ENCODE measurements at regions not wholly inside any gene's neighbourhood (a gene's known extent, or its start where the extent isn't known, plus 50 kb on each side); places are given as distances from the start of the nearest gene placed in this dataset.

DNA sequence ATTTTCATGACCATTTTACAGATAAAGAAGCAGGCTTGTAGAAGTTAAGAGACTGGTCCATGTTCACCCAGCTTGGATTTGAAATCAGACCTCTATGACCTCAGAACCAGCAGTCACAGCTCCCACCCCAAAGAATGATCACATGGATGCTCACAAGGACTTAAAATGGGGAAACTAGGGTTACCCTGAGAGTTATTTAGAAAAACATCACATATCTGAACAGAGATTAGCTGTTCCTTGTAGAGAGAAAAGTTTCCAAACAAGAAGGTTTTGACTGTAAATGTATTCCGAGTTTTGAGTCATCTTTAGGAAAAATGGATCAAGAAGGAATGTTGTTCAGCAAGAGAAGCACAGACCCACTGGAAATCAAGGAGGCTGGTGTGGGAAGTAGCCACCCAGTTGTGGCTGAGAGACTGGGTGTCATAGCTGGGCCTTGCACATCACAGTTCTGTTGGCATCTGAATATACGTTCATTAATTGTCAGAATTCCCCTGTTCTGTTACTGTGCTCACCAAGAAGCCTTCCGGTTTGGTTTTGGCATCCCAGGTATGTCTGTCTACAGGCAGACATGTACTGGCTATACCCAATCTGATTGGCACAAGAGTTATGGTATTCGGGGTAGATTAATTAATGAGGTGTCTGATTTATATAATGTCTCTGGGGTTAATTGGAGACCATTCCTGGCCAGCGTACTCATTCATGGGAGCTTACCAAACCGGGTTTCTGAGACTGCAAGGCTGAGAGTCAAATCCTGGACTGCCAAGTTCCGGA lies 371.8 kb upstream of the SLC14A2 start:
- TF ChIP-seq, protein P1, sequence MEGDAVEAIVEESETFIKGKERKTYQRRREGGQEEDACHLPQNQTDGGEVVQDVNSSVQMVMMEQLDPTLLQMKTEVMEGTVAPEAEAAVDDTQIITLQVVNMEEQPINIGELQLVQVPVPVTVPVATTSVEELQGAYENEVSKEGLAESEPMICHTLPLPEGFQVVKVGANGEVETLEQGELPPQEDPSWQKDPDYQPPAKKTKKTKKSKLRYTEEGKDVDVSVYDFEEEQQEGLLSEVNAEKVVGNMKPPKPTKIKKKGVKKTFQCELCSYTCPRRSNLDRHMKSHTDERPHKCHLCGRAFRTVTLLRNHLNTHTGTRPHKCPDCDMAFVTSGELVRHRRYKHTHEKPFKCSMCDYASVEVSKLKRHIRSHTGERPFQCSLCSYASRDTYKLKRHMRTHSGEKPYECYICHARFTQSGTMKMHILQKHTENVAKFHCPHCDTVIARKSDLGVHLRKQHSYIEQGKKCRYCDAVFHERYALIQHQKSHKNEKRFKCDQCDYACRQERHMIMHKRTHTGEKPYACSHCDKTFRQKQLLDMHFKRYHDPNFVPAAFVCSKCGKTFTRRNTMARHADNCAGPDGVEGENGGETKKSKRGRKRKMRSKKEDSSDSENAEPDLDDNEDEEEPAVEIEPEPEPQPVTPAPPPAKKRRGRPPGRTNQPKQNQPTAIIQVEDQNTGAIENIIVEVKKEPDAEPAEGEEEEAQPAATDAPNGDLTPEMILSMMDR (conservative IDR thresholded peaks at IDR 0.05; ENCODE audit: low read depth, low read length) = no peak
- TF ChIP-seq EZH2 (IDR thresholded peaks at IDR 0.05; ENCODE audit: borderline replicate concordance, low read depth, low read length, poor library complexity, severe bottlenecking) = no peak

Measured in A673 (cell line).